ENCODE measurements at regions not wholly inside any gene's neighbourhood (a gene's known extent, or its start where the extent isn't known, plus 50 kb on each side); places are given as distances from the start of the nearest gene placed in this dataset.

GRCh38 chr14:55734731-55735130 is 154.7 kb downstream of the KTN1 start:
- Histone ChIP-seq H3K4me1 (ENCODE audit: control insufficient read depth in 2 of 2, insufficient read depth in 2 of 2, low read length in 2 of 2) (no peaks in the 10 kb centered on the region), H3K36me3 (ENCODE audit: control insufficient read depth in 2 of 3, insufficient read depth in 3 of 3, low read length in 3 of 3) (no peaks in the 10 kb centered on the region), H3K4me3 (ENCODE audit: low read length) (no peak overlapping the region), H3K27ac (ENCODE audit: low read depth, low read length) (no peak overlapping the region), H3K27me3 (ENCODE audit: control insufficient read depth in 2 of 2, insufficient read depth in 2 of 2, low read length in 2 of 2) (no peaks in the 10 kb centered on the region), H3K9me3 (ENCODE audit: control insufficient read depth in 2 of 3, low read length in 3 of 3) (no peaks in the 10 kb centered on the region)
- Mint-ChIP-seq H3K4me3 (no peak overlapping the region), H3K27me3 (peaks cover 0 to under 1% (median 0%) of the 10 kb centered on the region in 5 donors), H3K36me3 (peaks cover 0 to 14% (median 0%) of the 10 kb centered on the region in 5 donors), H3K27ac (no peak overlapping the region), H3K9me3 (peaks cover 0 to 14% (median 0%) of the 10 kb centered on the region in 11 donors), H3K4me1 (peaks cover 0 to 19% (median 0%) of the 10 kb centered on the region in 7 donors)
- ChIA-PET CTCF (interaction anchor here (1.3 to 1.4 kb wide), 2 partner anchors 605 to 740 kb away, joined by 4 to 6 read pairs; no protein-coding TSS in a partner anchor), POLR2A (no interaction called here)
- ATAC-seq: no peak
- DNase-seq: no peak
- intact Hi-C loops (cut with micrococcal nuclease): loop anchor here in 1 of 2 donors (10.0 kb wide), 1 partner anchor 380 kb away; the partner anchor contains the start of gene PELI2

DNA sequence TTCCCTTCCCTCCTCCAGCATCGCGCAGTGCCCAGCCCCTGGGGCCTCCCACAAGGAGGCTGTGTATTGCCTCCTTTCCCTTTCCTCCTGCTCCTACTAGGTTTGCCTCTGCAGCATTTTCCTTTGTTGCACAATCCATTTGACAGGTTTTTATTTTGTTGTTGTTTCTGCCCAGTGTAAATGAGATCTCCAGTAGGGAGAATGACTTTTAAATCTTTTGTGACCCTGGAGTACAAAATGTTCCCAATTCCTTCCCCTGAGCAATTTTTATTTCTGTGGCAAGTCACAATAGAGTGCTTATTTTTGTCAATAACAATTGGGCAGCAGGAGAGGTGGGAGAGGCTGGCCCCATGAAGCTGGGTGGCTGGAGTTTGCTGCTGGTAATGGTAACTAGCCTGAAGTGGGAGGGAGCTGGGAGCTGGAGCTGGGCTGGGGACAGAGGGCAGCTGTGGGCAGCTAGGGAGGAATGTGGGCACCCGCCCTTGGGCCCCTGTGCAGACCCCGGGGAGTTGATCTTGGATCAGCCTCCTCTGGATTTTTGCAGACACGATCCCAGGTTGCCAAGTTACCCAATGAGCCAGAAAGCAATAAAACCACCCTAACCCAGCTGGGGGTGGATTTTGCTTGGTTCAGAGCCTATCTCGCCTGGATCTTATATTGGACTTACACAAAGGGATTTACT is 160.1 kb downstream of the KTN1 start:
- DNase-seq (no peak), ATAC-seq (no peak)
- ChIA-PET POLR2A (no interaction called here), CTCF (interaction anchor here (0.7 kb wide), 1 partner anchor 958 kb away, joined by 4 read pairs; no protein-coding TSS in a partner anchor)
- Histone ChIP-seq H3K9me3 (ENCODE audit: control insufficient read depth in 2 of 3, low read length in 3 of 3) (no peaks in the 10 kb centered on the region), H3K27me3 (ENCODE audit: control insufficient read depth in 2 of 2, insufficient read depth in 2 of 2, low read length in 2 of 2) (no peaks in the 10 kb centered on the region), H3K27ac (ENCODE audit: low read depth, low read length) (no peak overlapping the region), H3K36me3 (ENCODE audit: control insufficient read depth in 2 of 3, insufficient read depth in 3 of 3, low read length in 3 of 3) (no peaks in the 10 kb centered on the region), H3K4me3 (ENCODE audit: low read length) (no peak overlapping the region), H3K4me1 (ENCODE audit: control insufficient read depth in 2 of 2, insufficient read depth in 2 of 2, low read length in 2 of 2) (no peaks in the 10 kb centered on the region)
- H3K27ac Mint-ChIP-seq: peak overlapping the region in 1 of 9 donors; percentile 15
- H3K9me3 Mint-ChIP-seq: peaks cover 0 to 14% (median 0%) of the 10 kb centered on the region in 11 donors
- H3K27me3 Mint-ChIP-seq: peaks cover 0 to 2% (median 0%) of the 10 kb centered on the region in 5 donors
- peaks cover 0 to 12% (median 0%) of the 10 kb centered on the region in 5 donors for H3K36me3 Mint-ChIP-seq
- intact Hi-C loops (cut with micrococcal nuclease): loop anchor here in 1 of 2 donors (10.0 kb wide), 1 partner anchor 375 kb away; the partner anchor contains the start of gene PELI2
- H3K4me3 Mint-ChIP-seq: no peak overlapping the region
- peaks cover 0 to 6% (median 0%) of the 10 kb centered on the region in 7 donors for H3K4me1 Mint-ChIP-seq

DNA sequence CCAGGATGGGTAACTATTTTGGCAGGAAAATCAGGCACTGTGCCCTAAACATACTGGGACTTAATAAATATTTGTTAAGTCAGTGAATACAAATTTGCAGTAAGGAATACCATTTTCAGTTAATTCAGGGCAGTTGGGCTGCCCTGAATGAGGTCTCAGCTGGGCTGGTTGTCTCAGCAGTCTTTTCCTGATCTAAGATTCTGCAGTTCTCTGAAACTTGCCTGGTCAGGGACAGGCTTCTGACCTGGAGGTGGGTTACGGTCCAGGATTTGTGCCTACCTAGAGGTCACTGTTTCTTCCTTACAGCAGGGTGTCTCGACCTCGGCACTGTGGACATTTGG is 160.6 kb downstream of the KTN1 start:
- Mint-ChIP-seq H3K4me3 (no peak overlapping the region), H3K27me3 (peaks cover 0 to 2% (median 0%) of the 10 kb centered on the region in 5 donors), H3K9me3 (peaks cover 0 to 12% (median 0%) of the 10 kb centered on the region in 11 donors), H3K4me1 (peaks cover 0 to 6% (median 0%) of the 10 kb centered on the region in 7 donors), H3K36me3 (peaks cover 0 to 10% (median 0%) of the 10 kb centered on the region in 5 donors), H3K27ac (no peak overlapping the region)
- ATAC-seq: no peak
- intact Hi-C loops (cut with micrococcal nuclease): no loop called here
- POLR2A ChIA-PET: no interaction called here
- no peaks in the 10 kb centered on the region for H3K4me1 ChIP-seq (ENCODE audit: control insufficient read depth in 2 of 2, insufficient read depth in 2 of 2, low read length in 2 of 2)
- H3K9me3 ChIP-seq (ENCODE audit: control insufficient read depth in 2 of 3, low read length in 3 of 3): no peaks in the 10 kb centered on the region
- no peak overlapping the region for H3K4me3 ChIP-seq (ENCODE audit: low read length)
- H3K27ac ChIP-seq (ENCODE audit: low read depth, low read length): no peak overlapping the region
- CTCF ChIA-PET: interaction anchor here (0.7 kb wide), 1 partner anchor 958 kb away, joined by 4 read pairs; no protein-coding TSS in a partner anchor
- no peaks in the 10 kb centered on the region for H3K36me3 ChIP-seq (ENCODE audit: control insufficient read depth in 2 of 3, insufficient read depth in 3 of 3, low read length in 3 of 3)
- H3K27me3 ChIP-seq (ENCODE audit: control insufficient read depth in 2 of 2, insufficient read depth in 2 of 2, low read length in 2 of 2): no peaks in the 10 kb centered on the region
- DNase-seq: no peak

DNA sequence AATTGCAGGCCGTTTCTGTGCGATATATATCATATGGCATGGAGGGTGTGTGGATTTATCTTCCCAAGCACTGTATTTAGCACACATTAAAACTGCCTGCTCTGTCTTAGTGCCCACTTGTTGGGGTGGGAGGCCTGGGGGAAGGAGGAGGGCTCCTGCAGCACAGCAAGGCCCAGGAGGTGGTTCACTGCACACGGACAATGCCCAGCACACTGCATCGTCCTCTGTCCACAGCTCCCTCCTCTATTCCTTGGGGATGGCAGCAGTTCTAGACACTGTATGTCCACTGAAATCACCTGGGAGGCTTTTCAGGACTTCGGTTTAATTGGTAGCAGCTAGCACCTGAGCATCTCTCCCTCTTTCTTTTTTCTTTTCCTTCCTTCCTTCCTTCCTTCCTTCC is 161.2 kb downstream of the KTN1 start:
- Mint-ChIP-seq H3K9me3 (peaks cover 0 to 6% (median 0%) of the 10 kb centered on the region in 11 donors), H3K4me3 (no peak overlapping the region), H3K36me3 (peaks cover 0 to 6% (median 0%) of the 10 kb centered on the region in 5 donors), H3K4me1 (peaks cover 0 to 3% (median 0%) of the 10 kb centered on the region in 7 donors), H3K27ac (no peak overlapping the region), H3K27me3 (peaks cover 0 to 2% (median 0%) of the 10 kb centered on the region in 5 donors)
- no peaks in the 10 kb centered on the region for H3K9me3 ChIP-seq (ENCODE audit: control insufficient read depth in 2 of 3, low read length in 3 of 3)
- no peak for DNase-seq
- H3K4me3 ChIP-seq (ENCODE audit: low read length): no peak overlapping the region
- ChIA-PET POLR2A (no interaction called here), CTCF (no interaction called here)
- no peaks in the 10 kb centered on the region for H3K36me3 ChIP-seq (ENCODE audit: control insufficient read depth in 2 of 3, insufficient read depth in 3 of 3, low read length in 3 of 3)
- ATAC-seq: no peak
- no peak overlapping the region for H3K27ac ChIP-seq (ENCODE audit: low read depth, low read length)
- intact Hi-C loops (cut with micrococcal nuclease): no loop called here
- H3K27me3 ChIP-seq (ENCODE audit: control insufficient read depth in 2 of 2, insufficient read depth in 2 of 2, low read length in 2 of 2): no peaks in the 10 kb centered on the region
- H3K4me1 ChIP-seq (ENCODE audit: control insufficient read depth in 2 of 2, insufficient read depth in 2 of 2, low read length in 2 of 2): no peaks in the 10 kb centered on the region

DNA sequence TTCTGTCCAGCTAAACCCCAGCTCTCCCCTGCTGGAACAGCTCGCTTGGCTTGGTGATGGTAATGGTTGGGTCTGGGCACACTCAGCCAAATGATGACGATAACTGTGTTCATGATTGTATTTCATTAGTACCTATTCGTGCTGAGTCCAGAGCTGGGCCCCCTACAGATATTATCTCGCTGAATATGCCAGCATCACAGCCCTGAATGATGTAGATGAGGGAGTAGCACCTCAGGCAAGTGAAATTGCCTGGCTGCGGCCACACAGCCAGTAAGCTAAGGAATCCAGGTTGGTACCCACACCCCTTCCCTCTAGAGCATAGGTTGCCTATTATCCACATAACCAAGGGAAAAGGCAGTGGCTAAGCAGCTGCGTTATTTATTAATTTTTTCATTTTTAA is 163.5 kb downstream of the KTN1 start:
- ChIA-PET POLR2A (interaction anchor here (0.7 kb wide), 1 partner anchor 74 kb away, joined by 4 read pairs; no protein-coding TSS in a partner anchor), CTCF (interaction anchor here (0.8 kb wide), 1 partner anchor 11 kb away, joined by 5 read pairs; no protein-coding TSS in a partner anchor)
- intact Hi-C loops (cut with micrococcal nuclease): no loop called here
- Mint-ChIP-seq H3K27ac (no peak overlapping the region), H3K36me3 (no peaks in the 10 kb centered on the region), H3K4me3 (no peak overlapping the region), H3K9me3 (no peaks in the 10 kb centered on the region), H3K4me1 (peaks cover 0 to 3% (median 0%) of the 10 kb centered on the region in 7 donors), H3K27me3 (peaks cover 0 to 2% (median 0%) of the 10 kb centered on the region in 5 donors)
- H3K36me3 ChIP-seq (ENCODE audit: control insufficient read depth in 2 of 3, insufficient read depth in 3 of 3, low read length in 3 of 3): no peaks in the 10 kb centered on the region
- no peaks in the 10 kb centered on the region for H3K27me3 ChIP-seq (ENCODE audit: control insufficient read depth in 2 of 2, insufficient read depth in 2 of 2, low read length in 2 of 2)
- H3K27ac ChIP-seq (ENCODE audit: low read depth, low read length): no peak overlapping the region
- H3K9me3 ChIP-seq (ENCODE audit: control insufficient read depth in 2 of 3, low read length in 3 of 3): no peaks in the 10 kb centered on the region
- ATAC-seq (no peak), DNase-seq (no peak)
- no peak overlapping the region for H3K4me3 ChIP-seq (ENCODE audit: low read length)
- no peaks in the 10 kb centered on the region for H3K4me1 ChIP-seq (ENCODE audit: control insufficient read depth in 2 of 2, insufficient read depth in 2 of 2, low read length in 2 of 2)

DNA sequence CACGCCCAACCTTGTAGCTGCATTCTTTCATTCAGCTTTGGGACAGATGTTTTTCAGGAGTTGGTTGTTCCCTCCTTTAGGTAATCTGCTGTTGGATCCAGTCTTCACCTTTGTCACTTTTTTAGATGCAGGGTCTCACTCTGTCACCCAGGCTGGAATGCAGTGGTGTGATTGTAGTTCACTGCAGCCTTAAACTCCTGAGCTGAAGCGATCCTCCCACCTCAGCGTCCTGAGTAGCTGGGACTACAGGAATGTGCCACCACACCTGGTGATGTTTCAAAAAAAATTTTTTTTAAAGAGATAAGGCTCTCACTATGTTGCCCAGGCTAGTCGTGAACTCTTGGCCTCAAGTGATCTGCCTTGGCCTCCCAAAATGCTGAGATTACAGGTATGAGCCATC is 164.3 kb downstream of the KTN1 start:
- H3K27ac ChIP-seq (ENCODE audit: low read depth, low read length): no peak overlapping the region
- no peak overlapping the region for H3K4me3 ChIP-seq (ENCODE audit: low read length)
- no peaks in the 10 kb centered on the region for H3K4me1 ChIP-seq (ENCODE audit: control insufficient read depth in 2 of 2, insufficient read depth in 2 of 2, low read length in 2 of 2)
- intact Hi-C loops (cut with micrococcal nuclease): no loop called here
- ATAC-seq (no peak), DNase-seq (no peak)
- no peaks in the 10 kb centered on the region for H3K9me3 ChIP-seq (ENCODE audit: control insufficient read depth in 2 of 3, low read length in 3 of 3)
- Mint-ChIP-seq H3K4me3 (no peak overlapping the region), H3K27ac (no peak overlapping the region), H3K4me1 (peaks cover 0 to 3% (median 0%) of the 10 kb centered on the region in 7 donors), H3K9me3 (no peaks in the 10 kb centered on the region), H3K27me3 (peaks cover 0 to 2% (median 0%) of the 10 kb centered on the region in 5 donors), H3K36me3 (no peaks in the 10 kb centered on the region)
- no peaks in the 10 kb centered on the region for H3K27me3 ChIP-seq (ENCODE audit: control insufficient read depth in 2 of 2, insufficient read depth in 2 of 2, low read length in 2 of 2)
- no peaks in the 10 kb centered on the region for H3K36me3 ChIP-seq (ENCODE audit: control insufficient read depth in 2 of 3, insufficient read depth in 3 of 3, low read length in 3 of 3)
- ChIA-PET POLR2A (no interaction called here), CTCF (interaction anchor here (0.8 kb wide), 1 partner anchor 12 kb away, joined by 5 read pairs; no protein-coding TSS in a partner anchor)
